OCI-LY1 (cell line): ENCODE measurements at regions not wholly inside any gene's neighbourhood (a gene's known extent, or its start where the extent isn't known, plus 50 kb on each side); places are given as distances from the start of the nearest gene placed in this dataset.

Experiments used
- CTCF ChIP-seq: fragments of 200-600 bp; sonication (generic), shearing (Covaris generic); IDR thresholded peaks from 2 replicates; pipeline ENCODE4 v1.5.1; 2017; ENCODE audit warnings: mild to moderate bottlenecking, antibody characterized with exemption, low read length, moderate library complexity, mixed read lengths
- EZH2 ChIP-seq: fragments of 200-600 bp; sonication (generic), shearing (Covaris generic); IDR thresholded peaks from 2 replicates; pipeline ENCODE4 v1.8.0; 2017; ENCODE audit warnings: borderline replicate concordance, mixed run types, mild to moderate bottlenecking, antibody characterized with exemption, low read length, moderate library complexity, mixed read lengths

GRCh38 chr3:176816937-176817336 is 380.3 kb downstream of the TBL1XR1 start:
- TF ChIP-seq CTCF = no peak
- TF ChIP-seq EZH2 = no peak
